ENCODE measurements at regions not wholly inside any gene's neighbourhood (a gene's known extent, or its start where the extent isn't known, plus 50 kb on each side); places are given as distances from the start of the nearest gene placed in this dataset.

DNA sequence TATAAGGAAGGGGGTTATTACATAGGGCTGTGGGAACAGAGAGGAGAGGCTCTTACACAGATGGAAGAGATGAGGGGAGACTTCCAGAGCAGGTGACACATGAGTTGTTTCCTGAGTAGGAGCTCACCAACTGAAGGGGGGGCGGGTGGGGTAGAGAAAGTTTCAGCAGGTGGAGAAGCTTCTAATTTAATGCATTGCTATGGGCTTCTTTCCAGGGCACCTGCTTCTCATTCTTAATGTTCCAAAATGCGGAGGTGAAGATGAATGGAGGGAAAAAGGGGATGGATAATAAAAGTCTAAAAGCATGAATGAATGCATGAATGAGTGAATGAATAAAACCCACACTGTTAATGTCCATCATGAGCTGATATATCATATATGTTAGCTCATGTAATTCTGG, 439.0 kb upstream of the CCL2 start:
- FAIRE-seq (no peak), DNase-seq (ENCODE audit: low spot score) (no peak), ATAC-seq (no peak)
- ChIA-PET POLR2A (no interaction called here), CTCF (ENCODE audit: low intra/inter-chr PET ratio, low total read pairs) (no interaction called here)
- Histone ChIP-seq H3K79me2 (ENCODE audit: insufficient read depth, low read length) (no peaks in the 10 kb centered on the region), H3K4me3 (replicated peaks in 1 of 3; ENCODE audit: insufficient read depth in 1 of 3, low read depth in 2 of 3, low read length in 3 of 3) (no peak overlapping the region), H3K4me1 (ENCODE audit: insufficient read depth, low read length) (no peaks in the 10 kb centered on the region), H3K4me2 (ENCODE audit: low read depth, low read length) (no peak overlapping the region), H3K27ac (ENCODE audit: extremely low read length, insufficient read depth, low read length) (no peak overlapping the region), H3K9ac (ENCODE audit: insufficient read depth, low read depth, low read length) (no peak overlapping the region), H3K36me3 (replicated peaks in 1 of 2; ENCODE audit: control insufficient read depth in 1 of 2, insufficient read depth in 2 of 2, low read length in 2 of 2) (no peaks in the 10 kb centered on the region), H3K27me3 (ENCODE audit: control insufficient read depth in 1 of 2, insufficient read depth in 2 of 2, low read length in 2 of 2) (peaks cover 0 to 3% of the 10 kb centered on the region in 2 experiments; a peak in 1 of 5 replicates), H3K9me3 (ENCODE audit: low read length) (no peaks in the 10 kb centered on the region), H4K20me1 (ENCODE audit: insufficient read depth, low read length) (no peaks in the 10 kb centered on the region), H2AFZ (ENCODE audit: low read length) (no peak overlapping the region)
- intact Hi-C loops (cut with micrococcal nuclease; ENCODE audit: unreplicated experiment) = no loop called here
- BruUV-seq (replicated peaks) = no TSS peak
- 3% methylated on average over 2 of the region's 2 CpGs for WGBS (ENCODE audit: low lambda C conversion rate)
- TF ChIP-seq ZFP90 (CRISPR knock-in tag; IDR thresholded peaks at IDR 0.05; ENCODE audit: borderline replicate concordance) = no peak
- TF ChIP-seq ZNF451 (CRISPR knock-in tag; IDR thresholded peaks at IDR 0.05) = no peak
- TF ChIP-seq, protein P1, sequence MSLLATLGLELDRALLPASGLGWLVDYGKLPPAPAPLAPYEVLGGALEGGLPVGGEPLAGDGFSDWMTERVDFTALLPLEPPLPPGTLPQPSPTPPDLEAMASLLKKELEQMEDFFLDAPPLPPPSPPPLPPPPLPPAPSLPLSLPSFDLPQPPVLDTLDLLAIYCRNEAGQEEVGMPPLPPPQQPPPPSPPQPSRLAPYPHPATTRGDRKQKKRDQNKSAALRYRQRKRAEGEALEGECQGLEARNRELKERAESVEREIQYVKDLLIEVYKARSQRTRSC (CRISPR knock-in tag; IDR thresholded peaks at IDR 0.05; ENCODE audit: low read depth) = no peak
- TF ChIP-seq, protein P2, sequence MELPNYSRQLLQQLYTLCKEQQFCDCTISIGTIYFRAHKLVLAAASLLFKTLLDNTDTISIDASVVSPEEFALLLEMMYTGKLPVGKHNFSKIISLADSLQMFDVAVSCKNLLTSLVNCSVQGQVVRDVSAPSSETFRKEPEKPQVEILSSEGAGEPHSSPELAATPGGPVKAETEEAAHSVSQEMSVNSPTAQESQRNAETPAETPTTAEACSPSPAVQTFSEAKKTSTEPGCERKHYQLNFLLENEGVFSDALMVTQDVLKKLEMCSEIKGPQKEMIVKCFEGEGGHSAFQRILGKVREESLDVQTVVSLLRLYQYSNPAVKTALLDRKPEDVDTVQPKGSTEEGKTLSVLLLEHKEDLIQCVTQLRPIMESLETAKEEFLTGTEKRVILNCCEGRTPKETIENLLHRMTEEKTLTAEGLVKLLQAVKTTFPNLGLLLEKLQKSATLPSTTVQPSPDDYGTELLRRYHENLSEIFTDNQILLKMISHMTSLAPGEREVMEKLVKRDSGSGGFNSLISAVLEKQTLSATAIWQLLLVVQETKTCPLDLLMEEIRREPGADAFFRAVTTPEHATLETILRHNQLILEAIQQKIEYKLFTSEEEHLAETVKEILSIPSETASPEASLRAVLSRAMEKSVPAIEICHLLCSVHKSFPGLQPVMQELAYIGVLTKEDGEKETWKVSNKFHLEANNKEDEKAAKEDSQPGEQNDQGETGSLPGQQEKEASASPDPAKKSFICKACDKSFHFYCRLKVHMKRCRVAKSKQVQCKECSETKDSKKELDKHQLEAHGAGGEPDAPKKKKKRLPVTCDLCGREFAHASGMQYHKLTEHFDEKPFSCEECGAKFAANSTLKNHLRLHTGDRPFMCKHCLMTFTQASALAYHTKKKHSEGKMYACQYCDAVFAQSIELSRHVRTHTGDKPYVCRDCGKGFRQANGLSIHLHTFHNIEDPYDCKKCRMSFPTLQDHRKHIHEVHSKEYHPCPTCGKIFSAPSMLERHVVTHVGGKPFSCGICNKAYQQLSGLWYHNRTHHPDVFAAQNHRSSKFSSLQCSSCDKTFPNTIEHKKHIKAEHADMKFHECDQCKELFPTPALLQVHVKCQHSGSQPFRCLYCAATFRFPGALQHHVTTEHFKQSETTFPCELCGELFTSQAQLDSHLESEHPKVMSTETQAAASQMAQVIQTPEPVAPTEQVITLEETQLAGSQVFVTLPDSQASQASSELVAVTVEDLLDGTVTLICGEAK (IDR thresholded peaks at IDR 0.05) = no peak
- TF ChIP-seq, protein P2 (CRISPR knock-in tag; IDR thresholded peaks at IDR 0.05) = no peak
- TF ChIP-seq, protein P3, sequence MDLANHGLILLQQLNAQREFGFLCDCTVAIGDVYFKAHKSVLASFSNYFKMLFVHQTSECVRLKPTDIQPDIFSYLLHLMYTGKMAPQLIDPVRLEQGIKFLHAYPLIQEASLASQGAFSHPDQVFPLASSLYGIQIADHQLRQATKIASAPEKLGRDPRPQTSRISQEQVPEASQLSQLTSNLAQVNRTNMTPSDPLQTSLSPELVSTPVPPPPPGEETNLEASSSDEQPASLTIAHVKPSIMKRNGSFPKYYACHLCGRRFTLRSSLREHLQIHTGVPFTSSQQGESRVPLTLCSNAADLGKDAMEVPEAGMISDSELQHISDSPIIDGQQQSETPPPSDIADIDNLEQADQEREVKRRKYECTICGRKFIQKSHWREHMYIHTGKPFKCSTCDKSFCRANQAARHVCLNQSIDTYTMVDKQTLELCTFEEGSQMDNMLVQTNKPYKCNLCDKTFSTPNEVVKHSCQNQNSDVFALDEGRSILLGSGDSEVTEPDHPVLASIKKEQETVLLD (CRISPR knock-in tag; IDR thresholded peaks at IDR 0.05; ENCODE audit: low read depth) = no peak
- TF ChIP-seq ZNF501 (CRISPR knock-in tag; IDR thresholded peaks at IDR 0.05) = no peak
- TF ChIP-seq THAP11 (CRISPR knock-in tag; IDR thresholded peaks at IDR 0.05) = no peak
- TF ChIP-seq, protein P4, sequence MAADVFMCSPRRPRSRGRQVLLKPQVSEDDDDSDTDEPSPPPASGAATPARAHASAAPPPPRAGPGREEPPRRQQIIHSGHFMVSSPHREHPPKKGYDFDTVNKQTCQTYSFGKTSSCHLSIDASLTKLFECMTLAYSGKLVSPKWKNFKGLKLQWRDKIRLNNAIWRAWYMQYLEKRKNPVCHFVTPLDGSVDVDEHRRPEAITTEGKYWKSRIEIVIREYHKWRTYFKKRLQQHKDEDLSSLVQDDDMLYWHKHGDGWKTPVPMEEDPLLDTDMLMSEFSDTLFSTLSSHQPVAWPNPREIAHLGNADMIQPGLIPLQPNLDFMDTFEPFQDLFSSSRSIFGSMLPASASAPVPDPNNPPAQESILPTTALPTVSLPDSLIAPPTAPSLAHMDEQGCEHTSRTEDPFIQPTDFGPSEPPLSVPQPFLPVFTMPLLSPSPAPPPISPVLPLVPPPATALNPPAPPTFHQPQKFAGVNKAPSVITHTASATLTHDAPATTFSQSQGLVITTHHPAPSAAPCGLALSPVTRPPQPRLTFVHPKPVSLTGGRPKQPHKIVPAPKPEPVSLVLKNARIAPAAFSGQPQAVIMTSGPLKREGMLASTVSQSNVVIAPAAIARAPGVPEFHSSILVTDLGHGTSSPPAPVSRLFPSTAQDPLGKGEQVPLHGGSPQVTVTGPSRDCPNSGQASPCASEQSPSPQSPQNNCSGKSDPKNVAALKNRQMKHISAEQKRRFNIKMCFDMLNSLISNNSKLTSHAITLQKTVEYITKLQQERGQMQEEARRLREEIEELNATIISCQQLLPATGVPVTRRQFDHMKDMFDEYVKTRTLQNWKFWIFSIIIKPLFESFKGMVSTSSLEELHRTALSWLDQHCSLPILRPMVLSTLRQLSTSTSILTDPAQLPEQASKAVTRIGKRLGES (CRISPR knock-in tag; IDR thresholded peaks at IDR 0.05; ENCODE audit: borderline replicate concordance) = no peak
- TF ChIP-seq RXRB (CRISPR knock-in tag; IDR thresholded peaks at IDR 0.05; ENCODE audit: borderline replicate concordance) = no peak
- in situ Hi-C loops (cut with HindIII; ENCODE audit: extremely low pct_ligation_motif_present, low pct_unique_long_range_greater_than_20kb) = loop anchor here (10.0 kb wide), 1 partner anchor 61 kb away; no protein-coding TSS in a partner anchor

Measured in HepG2 (cell line).